ENCODE measurements at regions not wholly inside any gene's neighbourhood (a gene's known extent, or its start where the extent isn't known, plus 50 kb on each side); places are given as distances from the start of the nearest gene placed in this dataset.

DNA sequence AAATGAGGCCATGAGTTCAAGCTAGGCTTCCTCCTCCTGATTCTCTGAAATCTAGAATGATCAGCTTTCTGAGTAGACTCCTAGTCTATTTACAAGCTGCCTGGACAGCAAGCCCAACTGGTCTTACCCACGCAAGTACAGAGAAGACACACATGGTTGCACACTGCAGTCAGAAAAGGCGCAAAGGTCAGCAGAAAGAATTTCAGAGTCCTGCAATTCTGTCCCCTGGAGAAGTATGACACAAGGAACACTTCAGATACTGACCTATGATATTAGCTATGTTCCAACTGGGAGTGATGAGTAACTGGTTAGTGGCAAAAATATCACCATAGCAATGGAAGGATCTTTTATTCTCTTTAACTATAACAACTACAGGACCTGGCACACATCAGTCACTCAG lies 336.1 kb upstream of the PKDCC start:
- TF ChIP-seq EP300 (IDR thresholded peaks at IDR 0.05) (no peak), POLR2A (IDR thresholded peaks at IDR 0.05) (no peak)
- TF ChIP-seq, protein P1, sequence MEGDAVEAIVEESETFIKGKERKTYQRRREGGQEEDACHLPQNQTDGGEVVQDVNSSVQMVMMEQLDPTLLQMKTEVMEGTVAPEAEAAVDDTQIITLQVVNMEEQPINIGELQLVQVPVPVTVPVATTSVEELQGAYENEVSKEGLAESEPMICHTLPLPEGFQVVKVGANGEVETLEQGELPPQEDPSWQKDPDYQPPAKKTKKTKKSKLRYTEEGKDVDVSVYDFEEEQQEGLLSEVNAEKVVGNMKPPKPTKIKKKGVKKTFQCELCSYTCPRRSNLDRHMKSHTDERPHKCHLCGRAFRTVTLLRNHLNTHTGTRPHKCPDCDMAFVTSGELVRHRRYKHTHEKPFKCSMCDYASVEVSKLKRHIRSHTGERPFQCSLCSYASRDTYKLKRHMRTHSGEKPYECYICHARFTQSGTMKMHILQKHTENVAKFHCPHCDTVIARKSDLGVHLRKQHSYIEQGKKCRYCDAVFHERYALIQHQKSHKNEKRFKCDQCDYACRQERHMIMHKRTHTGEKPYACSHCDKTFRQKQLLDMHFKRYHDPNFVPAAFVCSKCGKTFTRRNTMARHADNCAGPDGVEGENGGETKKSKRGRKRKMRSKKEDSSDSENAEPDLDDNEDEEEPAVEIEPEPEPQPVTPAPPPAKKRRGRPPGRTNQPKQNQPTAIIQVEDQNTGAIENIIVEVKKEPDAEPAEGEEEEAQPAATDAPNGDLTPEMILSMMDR (IDR thresholded peaks at IDR 0.05) = no peak

Data from sigmoid colon (tissue), 4 donors.